Activated CD8-positive, alpha-beta memory T cell treated with anti-CD3 and anti-CD28 coated beads, Interleukin-2, amount 50 U/mL, for 48 hours (primary cell): ENCODE measurements at regions not wholly inside any gene's neighbourhood (a gene's known extent, or its start where the extent isn't known, plus 50 kb on each side); places are given as distances from the start of the nearest gene placed in this dataset.

Experiments used
- DNase-seq: peaks from one replicate; pipeline ENCODE4 v3.0.0-alpha.2; 2020

DNA sequence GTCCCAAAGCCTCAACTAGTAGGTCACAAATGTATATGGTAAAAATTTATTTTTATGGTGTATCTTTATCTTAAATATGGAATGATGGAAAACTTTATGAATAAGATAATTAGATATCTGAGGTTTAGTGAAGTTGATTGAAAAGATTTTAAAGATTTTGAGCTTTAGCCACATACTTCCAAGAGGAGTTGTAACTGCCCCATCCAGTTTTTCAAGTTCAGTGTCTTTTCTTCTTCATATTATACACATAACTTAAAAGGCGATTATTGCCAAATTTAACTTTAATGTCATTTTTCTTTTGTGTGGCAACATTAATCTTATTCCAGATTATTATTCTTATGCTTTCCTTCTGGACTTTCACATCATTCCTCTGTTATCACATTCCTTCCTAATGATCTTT lies 266.4 kb downstream of the TINAG start:
- no peak for DNase-seq

- DNase-seq = no peak
These were observed 268.3 kb upstream of the FAM83B start for GRCh38 chr6:54578261-54578660.

GRCh38 chr6:54579011-54579410 lies 267.6 kb upstream of the FAM83B start:
- no peak for DNase-seq

- DNase-seq = no peak
These were observed 260.3 kb upstream of the FAM83B start for GRCh38 chr6:54586251-54586650.

GRCh38 chr6:54587277-54587676 lies 259.3 kb upstream of the FAM83B start:
- no peak for DNase-seq

- no peak for DNase-seq
These were observed 258.4 kb upstream of the FAM83B start for GRCh38 chr6:54588176-54588575.

DNA sequence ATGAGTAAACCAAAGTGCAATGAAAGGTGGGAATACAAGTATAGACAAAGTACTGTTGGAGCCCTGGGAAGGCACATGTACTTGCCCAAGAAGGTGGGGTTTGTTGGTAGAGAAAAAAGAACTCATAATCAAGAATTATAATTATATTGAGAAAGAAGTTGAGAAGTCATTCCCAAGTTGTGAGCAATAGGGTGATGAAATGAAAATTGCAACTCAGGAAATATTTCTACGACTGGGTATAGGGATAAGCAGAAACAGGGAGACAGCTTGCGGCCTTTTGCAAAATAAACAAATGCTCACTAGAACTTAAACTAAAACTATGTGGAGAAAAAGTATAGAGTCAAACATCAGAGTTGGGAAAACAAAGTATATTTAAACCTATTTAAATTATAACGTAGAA lies 250.7 kb upstream of the FAM83B start:
- no peak for DNase-seq

DNA sequence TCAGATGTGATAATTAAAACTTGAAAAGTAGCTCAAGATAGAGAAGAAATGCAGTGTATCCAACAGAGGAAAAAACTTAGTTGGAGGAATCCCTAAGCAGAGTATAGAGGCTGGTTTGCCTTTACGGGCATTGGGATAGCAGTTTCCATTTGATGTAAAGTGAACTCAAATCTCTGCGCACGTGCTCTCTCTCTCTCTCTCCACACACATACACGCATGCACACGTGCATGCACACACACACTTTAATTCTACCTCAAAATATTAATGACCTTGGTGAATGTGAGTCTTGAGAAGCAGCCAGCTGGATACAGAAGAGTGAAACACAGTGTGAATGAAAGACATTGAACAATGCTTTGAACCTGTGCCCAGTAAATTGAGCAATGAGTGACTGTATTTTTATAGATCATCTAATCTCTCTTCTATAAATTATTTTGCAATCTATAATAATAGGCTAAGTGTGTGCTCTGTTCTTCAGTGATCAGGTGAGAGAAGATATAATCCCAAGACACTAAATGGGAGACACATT lies 247.7 kb upstream of the FAM83B start:
- DNase-seq = no peak

- DNase-seq = no peak
These were observed 244.8 kb upstream of the FAM83B start for GRCh38 chr6:54601600-54602300.

GRCh38 chr6:54602591-54602990 lies 244.0 kb upstream of the FAM83B start:
- no peak for DNase-seq

GRCh38 chr6:54609981-54610380 lies 236.6 kb upstream of the FAM83B start:
- no peak for DNase-seq

- DNase-seq = no peak
These were observed 233.0 kb upstream of the FAM83B start for GRCh38 chr6:54613596-54613995.

- DNase-seq = no peak
These were observed 231.9 kb upstream of the FAM83B start for GRCh38 chr6:54614499-54615195.

GRCh38 chr6:54617730-54618129 lies 228.8 kb upstream of the FAM83B start:
- no peak for DNase-seq

GRCh38 chr6:54618572-54618971 lies 228.0 kb upstream of the FAM83B start:
- DNase-seq = no peak

DNA sequence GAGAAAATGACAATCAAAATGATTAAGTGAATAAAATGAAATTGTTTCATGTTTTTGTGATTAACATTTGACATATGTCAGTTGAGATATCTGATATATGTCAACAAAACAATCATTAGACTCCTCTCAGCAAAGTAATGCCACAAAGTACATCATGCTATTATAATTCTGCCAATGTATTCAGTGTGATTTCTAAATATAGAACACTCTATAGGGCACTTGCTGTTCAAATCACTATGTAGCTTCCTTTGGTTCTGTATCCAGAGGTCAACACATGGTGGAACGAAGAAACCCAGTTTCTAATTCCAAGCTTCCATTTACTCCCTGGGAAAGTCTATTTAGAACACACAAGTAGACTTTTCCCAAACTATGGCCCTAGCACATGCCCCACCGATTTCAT lies 227.5 kb upstream of the FAM83B start:
- no peak for DNase-seq

DNA sequence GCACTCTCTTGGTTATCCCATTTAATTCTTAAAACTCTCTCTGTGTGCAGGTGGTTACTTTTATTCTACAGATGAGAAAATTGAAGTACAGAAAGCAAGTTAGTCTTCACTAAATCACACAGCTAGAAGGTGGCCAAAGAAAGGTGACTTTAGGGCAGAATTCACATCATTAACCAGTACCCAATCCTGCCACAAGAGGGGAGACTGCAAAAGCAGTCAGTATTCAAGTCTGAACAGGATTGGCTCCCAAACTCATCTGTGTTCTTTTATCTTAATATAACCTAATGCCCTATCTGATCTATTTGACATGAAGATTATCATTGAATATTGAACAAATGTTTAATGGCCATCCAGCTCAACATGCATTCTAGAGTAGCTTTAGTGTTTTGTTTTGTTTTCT lies 225.3 kb upstream of the FAM83B start:
- DNase-seq = no peak

- DNase-seq = no peak
These were observed 222.4 kb upstream of the FAM83B start for GRCh38 chr6:54624216-54624615.

DNA sequence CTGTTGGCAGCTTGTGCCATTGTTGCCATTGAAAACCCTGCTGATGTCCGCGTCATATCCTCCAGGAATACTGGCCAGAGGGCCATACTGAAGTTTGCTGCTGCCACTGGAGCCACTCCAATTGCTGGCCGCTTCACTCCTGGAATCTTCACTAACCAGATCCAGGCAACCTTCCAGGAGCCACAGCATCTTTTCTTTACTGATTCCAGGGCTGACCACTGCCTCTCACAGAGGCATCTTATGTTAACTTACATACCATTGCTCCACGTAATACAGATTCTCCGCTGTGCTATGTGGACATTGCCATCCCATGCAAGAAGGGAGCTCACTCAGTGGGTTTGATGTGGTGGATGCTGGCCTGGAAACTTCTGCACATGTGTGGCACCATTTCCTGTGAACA lies 221.8 kb upstream of the FAM83B start:
- DNase-seq = no peak

- no peak for DNase-seq
These were observed 217.4 kb upstream of the FAM83B start for GRCh38 chr6:54629131-54629530.

GRCh38 chr6:54632984-54633565 lies 213.5 kb upstream of the FAM83B start:
- DNase-seq = no peak

DNA sequence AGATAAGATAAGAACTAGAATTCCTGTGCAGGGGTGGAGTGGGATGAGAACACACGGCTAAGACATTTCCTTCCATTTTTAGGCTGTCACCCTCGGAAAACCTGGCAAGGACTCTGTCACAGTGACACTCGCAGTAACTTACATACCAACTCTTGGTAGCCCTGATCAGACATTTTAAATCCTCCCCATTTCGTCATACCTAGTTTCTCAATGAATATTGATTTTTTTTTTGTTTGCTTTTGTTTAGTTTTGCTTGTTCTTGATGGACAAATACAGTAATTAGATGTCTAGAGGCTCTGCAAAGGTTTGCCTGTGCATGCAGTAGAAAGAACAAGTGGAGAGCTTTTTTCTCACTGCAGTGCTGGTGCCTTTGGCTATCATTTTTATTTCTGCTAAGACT lies 213.0 kb upstream of the FAM83B start:
- DNase-seq = no peak

DNA sequence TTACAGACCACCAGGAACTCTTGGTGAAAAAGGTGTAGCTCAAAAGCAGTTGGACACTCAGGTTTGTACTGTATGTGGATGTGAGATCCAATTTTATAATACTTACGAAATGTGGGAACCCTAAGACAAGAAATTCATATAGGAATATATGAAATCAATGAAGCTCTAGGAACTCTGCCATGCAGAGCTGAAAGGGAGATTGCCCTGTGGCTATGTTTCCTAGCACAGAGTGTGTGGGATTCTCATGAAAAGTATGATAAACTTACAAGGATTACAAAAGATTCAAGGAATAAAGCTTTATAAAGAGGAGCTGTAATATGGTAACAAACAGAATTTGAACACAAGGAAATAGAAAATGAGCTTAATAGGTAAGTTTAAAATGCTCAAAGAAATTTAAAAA lies 205.7 kb upstream of the FAM83B start:
- no peak for DNase-seq
